ENCODE measurements at regions not wholly inside any gene's neighbourhood (a gene's known extent, or its start where the extent isn't known, plus 50 kb on each side); places are given as distances from the start of the nearest gene placed in this dataset.

GRCh38 chr14:22210026-22210425 is 379.0 kb downstream of the DAD1 start:
- TF ChIP-seq GABPA (IDR thresholded peaks at IDR 0.05; ENCODE audit: low read depth) = no peak
- TF ChIP-seq SPI1 (IDR thresholded peaks at IDR 0.05; ENCODE audit: borderline replicate concordance, low read depth) = no peak
- TF ChIP-seq POLR2AphosphoS5 (IDR thresholded peaks at IDR 0.05; ENCODE audit: low read depth) = no peak
- TF ChIP-seq CTCF (IDR thresholded peaks at IDR 0.05; ENCODE audit: insufficient read depth, low read length) = no peak
- no peak for TF ChIP-seq REST (IDR thresholded peaks at IDR 0.05; ENCODE audit: insufficient replicate concordance, low read depth)
- H3K27me3 ChIP-seq (ENCODE audit: insufficient read depth, poor library complexity, severe bottlenecking) = no peaks in the 10 kb centered on the region

DNA sequence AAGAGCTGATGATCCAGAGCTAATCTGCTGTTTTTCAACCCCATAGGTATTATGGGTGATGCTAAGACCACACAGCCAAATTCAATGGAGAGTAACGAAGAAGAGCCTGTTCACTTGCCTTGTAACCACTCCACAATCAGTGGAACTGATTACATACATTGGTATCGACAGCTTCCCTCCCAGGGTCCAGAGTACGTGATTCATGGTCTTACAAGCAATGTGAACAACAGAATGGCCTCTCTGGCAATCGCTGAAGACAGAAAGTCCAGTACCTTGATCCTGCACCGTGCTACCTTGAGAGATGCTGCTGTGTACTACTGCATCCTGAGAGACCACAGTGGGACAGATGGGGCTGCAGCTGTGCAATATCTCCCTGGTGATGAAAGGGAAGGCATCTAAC is 386.0 kb downstream of the DAD1 start:
- no peak for DNase-seq (ENCODE audit: low read depth in 1 of 2, low spot score in 1 of 2)
- H3K4me3 ChIP-seq (replicated peaks; ENCODE audit: insufficient read depth, low read length) = no peak overlapping the region
- no peak overlapping the region for H3K27ac ChIP-seq (replicated peaks)
- no peak for TF ChIP-seq CTCF (IDR thresholded peaks at IDR 0.05; ENCODE audit: insufficient read depth, low read length)
- TF ChIP-seq REST (IDR thresholded peaks at IDR 0.05; ENCODE audit: insufficient replicate concordance, low read depth) = no peak
- no peak for TF ChIP-seq GABPA (IDR thresholded peaks at IDR 0.05; ENCODE audit: low read depth)
- TF ChIP-seq POLR2AphosphoS5 (IDR thresholded peaks at IDR 0.05; ENCODE audit: low read depth) = no peak
- no peak for TF ChIP-seq SPI1 (IDR thresholded peaks at IDR 0.05; ENCODE audit: borderline replicate concordance, low read depth)
- no peaks in the 10 kb centered on the region for H3K27me3 ChIP-seq (ENCODE audit: insufficient read depth, poor library complexity, severe bottlenecking)

More at GRCh38 chr14:22210026-22210425, 379.0 kb downstream of the DAD1 start:
- no peak for DNase-seq (ENCODE audit: low read depth in 1 of 2, low spot score in 1 of 2)
- Histone ChIP-seq H3K4me3 (replicated peaks; ENCODE audit: insufficient read depth, low read length) (no peak overlapping the region), H3K27ac (replicated peaks) (no peak overlapping the region)

DNA sequence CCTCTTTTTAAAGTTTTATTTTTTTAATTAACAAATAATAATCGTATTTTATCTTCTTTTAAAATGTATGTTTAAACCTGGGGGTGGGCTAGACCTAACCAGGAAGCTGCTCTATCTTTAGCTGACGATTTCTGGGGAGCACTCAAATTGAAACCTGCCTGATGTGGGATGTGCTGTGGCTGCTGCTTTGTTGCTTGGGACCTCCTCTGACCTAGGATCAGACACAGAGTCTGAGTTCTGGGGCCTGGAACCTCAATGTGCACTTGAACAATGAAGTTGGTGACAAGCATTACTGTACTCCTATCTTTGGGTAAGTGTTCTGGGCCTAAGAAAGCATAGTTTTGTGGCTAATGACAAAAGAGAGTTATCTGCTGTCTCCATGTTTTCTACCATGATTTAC is 386.7 kb downstream of the DAD1 start:
- DNase-seq (ENCODE audit: low read depth in 1 of 2, low spot score in 1 of 2) = no peak
- TF ChIP-seq POLR2AphosphoS5 (IDR thresholded peaks at IDR 0.05; ENCODE audit: low read depth) (no peak), SPI1 (IDR thresholded peaks at IDR 0.05; ENCODE audit: borderline replicate concordance, low read depth) (no peak), CTCF (IDR thresholded peaks at IDR 0.05; ENCODE audit: insufficient read depth, low read length) (no peak), REST (IDR thresholded peaks at IDR 0.05; ENCODE audit: insufficient replicate concordance, low read depth) (no peak), GABPA (IDR thresholded peaks at IDR 0.05; ENCODE audit: low read depth) (no peak)
- H3K4me3 ChIP-seq (replicated peaks; ENCODE audit: insufficient read depth, low read length) = no peak overlapping the region
- no peaks in the 10 kb centered on the region for H3K27me3 ChIP-seq (ENCODE audit: insufficient read depth, poor library complexity, severe bottlenecking)
- no peak overlapping the region for H3K27ac ChIP-seq (replicated peaks)
